ENCODE measurements at regions not wholly inside any gene's neighbourhood (a gene's known extent, or its start where the extent isn't known, plus 50 kb on each side); places are given as distances from the start of the nearest gene placed in this dataset.

- H3K4me3 ChIP-seq (ENCODE audit: low read depth in 1 of 3, low read length in 3 of 3): no peak overlapping the region
- H3K36me3 ChIP-seq (ENCODE audit: control insufficient read depth in 4 of 4, insufficient read depth in 3 of 4, low read depth in 1 of 4, low read length in 3 of 4): no peaks in the 10 kb centered on the region
- DNase-seq (ENCODE audit: low spot score): no peak
- 79% methylated on average over 1 of the region's 1 CpG for WGBS
- H3K4me1 ChIP-seq (ENCODE audit: control insufficient read depth in 4 of 4, insufficient read depth in 4 of 4, low read length in 3 of 4): no peaks in the 10 kb centered on the region
- no peak overlapping the region for H3K9ac ChIP-seq (ENCODE audit: low read depth in 1 of 2, low read length in 2 of 2)
- no peaks in the 10 kb centered on the region for H3K27me3 ChIP-seq (ENCODE audit: control insufficient read depth in 4 of 4, insufficient read depth in 4 of 4, low read length in 3 of 4)
- H3K27ac ChIP-seq (ENCODE audit: low read depth in 1 of 2, low read length in 2 of 2): no peak overlapping the region
- TF ChIP-seq SP1 (IDR thresholded peaks at IDR 0.05) (no peak), GABPA (IDR thresholded peaks at IDR 0.05 in 1 of 2, conservative IDR thresholded peaks at IDR 0.05 in 1 of 2) (no peak), FOXA1 (IDR thresholded peaks at IDR 0.05) (no peak)
- peaks cover 0 to 2% (median 0%) of the 10 kb centered on the region in 4 donors for H3K9me3 ChIP-seq (ENCODE audit: control insufficient read depth in 4 of 4, low read length in 3 of 4)
Measured at GRCh38 chr18:39555496-39555895, 1989.9 kb upstream of the CELF4 start.

GRCh38 chr18:39550701-39551100 is 1985.1 kb upstream of the CELF4 start:
- Histone ChIP-seq H3K9ac (ENCODE audit: low read depth in 1 of 2, low read length in 2 of 2) (no peak overlapping the region), H3K27ac (ENCODE audit: low read depth in 1 of 2, low read length in 2 of 2) (no peak overlapping the region), H3K4me1 (ENCODE audit: control insufficient read depth in 4 of 4, insufficient read depth in 4 of 4, low read length in 3 of 4) (no peaks in the 10 kb centered on the region), H3K4me3 (ENCODE audit: low read depth in 1 of 3, low read length in 3 of 3) (no peak overlapping the region), H3K27me3 (ENCODE audit: control insufficient read depth in 4 of 4, insufficient read depth in 4 of 4, low read length in 3 of 4) (no peaks in the 10 kb centered on the region), H3K9me3 (ENCODE audit: control insufficient read depth in 4 of 4, low read length in 3 of 4) (peaks cover 0 to 2% (median 0%) of the 10 kb centered on the region in 4 donors), H3K36me3 (ENCODE audit: control insufficient read depth in 4 of 4, insufficient read depth in 3 of 4, low read depth in 1 of 4, low read length in 3 of 4) (no peaks in the 10 kb centered on the region)
- WGBS: 78% methylated on average over 2 of the region's 2 CpGs
- no peak for TF ChIP-seq YY1 (IDR thresholded peaks at IDR 0.05)
- no peak for TF ChIP-seq JUND (IDR thresholded peaks at IDR 0.05)
- TF ChIP-seq EGR1 (IDR thresholded peaks at IDR 0.05; ENCODE audit: low read depth in 2 of 2): no peak
- TF ChIP-seq ATF3 (IDR thresholded peaks at IDR 0.05): no peak
- TF ChIP-seq RAD21 (IDR thresholded peaks at IDR 0.05): no peak
- TF ChIP-seq NR2F2 (IDR thresholded peaks at IDR 0.05): no peak
- TF ChIP-seq FOXA1 (IDR thresholded peaks at IDR 0.05): no peak
- TF ChIP-seq HNF4A (conservative IDR thresholded peaks at IDR 0.05): no peak
- no peak for TF ChIP-seq MAX (IDR thresholded peaks at IDR 0.05)
- no peak for TF ChIP-seq HNF4G (IDR thresholded peaks at IDR 0.05)
- no peak for TF ChIP-seq TAF1 (conservative IDR thresholded peaks at IDR 0.05)
- TF ChIP-seq GABPA (IDR thresholded peaks at IDR 0.05 in 1 of 2, conservative IDR thresholded peaks at IDR 0.05 in 1 of 2): no peak
- DNase-seq (ENCODE audit: low spot score): no peak

GRCh38 chr18:39549144-39549543 is 1983.5 kb upstream of the CELF4 start:
- no peaks in the 10 kb centered on the region for H3K36me3 ChIP-seq (ENCODE audit: control insufficient read depth in 4 of 4, insufficient read depth in 3 of 4, low read depth in 1 of 4, low read length in 3 of 4)
- no peak overlapping the region for H3K4me3 ChIP-seq (ENCODE audit: low read depth in 1 of 3, low read length in 3 of 3)
- TF ChIP-seq ATF3 (IDR thresholded peaks at IDR 0.05) (no peak), EGR1 (IDR thresholded peaks at IDR 0.05; ENCODE audit: low read depth in 2 of 2) (no peak), NR2F2 (IDR thresholded peaks at IDR 0.05) (no peak), YY1 (IDR thresholded peaks at IDR 0.05) (no peak), REST (IDR thresholded peaks at IDR 0.05) (no peak), GABPA (IDR thresholded peaks at IDR 0.05 in 1 of 2, conservative IDR thresholded peaks at IDR 0.05 in 1 of 2) (no peak), ZBTB33 (IDR thresholded peaks at IDR 0.05) (no peak), SP1 (IDR thresholded peaks at IDR 0.05) (no peak), FOXA2 (IDR thresholded peaks at IDR 0.05) (no peak), RAD21 (IDR thresholded peaks at IDR 0.05) (no peak), TAF1 (conservative IDR thresholded peaks at IDR 0.05) (no peak), HNF4A (conservative IDR thresholded peaks at IDR 0.05) (no peak), RXRA (IDR thresholded peaks at IDR 0.05) (no peak), FOXA1 (IDR thresholded peaks at IDR 0.05) (no peak), MAX (IDR thresholded peaks at IDR 0.05) (no peak), HNF4G (IDR thresholded peaks at IDR 0.05) (no peak), JUND (IDR thresholded peaks at IDR 0.05) (no peak), CTCF (IDR thresholded peaks at IDR 0.05; ENCODE audit: low read depth, low read length, missing input control) (no peak)
- H3K27me3 ChIP-seq (ENCODE audit: control insufficient read depth in 4 of 4, insufficient read depth in 4 of 4, low read length in 3 of 4): no peaks in the 10 kb centered on the region
- H3K9me3 ChIP-seq (ENCODE audit: control insufficient read depth in 4 of 4, low read length in 3 of 4): peaks cover 0 to 2% (median 0%) of the 10 kb centered on the region in 4 donors
- DNase-seq (ENCODE audit: low spot score): no peak
- 73% methylated on average over 1 of the region's 1 CpG for WGBS
- no peak overlapping the region for H3K27ac ChIP-seq (ENCODE audit: low read depth in 1 of 2, low read length in 2 of 2)
- H3K9ac ChIP-seq (ENCODE audit: low read depth in 1 of 2, low read length in 2 of 2): no peak overlapping the region
- H3K4me1 ChIP-seq (ENCODE audit: control insufficient read depth in 4 of 4, insufficient read depth in 4 of 4, low read length in 3 of 4): no peaks in the 10 kb centered on the region

Data from liver (tissue), 8 donors.